ENCODE measurements at regions not wholly inside any gene's neighbourhood (a gene's known extent, or its start where the extent isn't known, plus 50 kb on each side); places are given as distances from the start of the nearest gene placed in this dataset.

GRCh38 chr16:51402785-51403184 lies 251.7 kb upstream of the SALL1 start:
- no peak for DNase-seq

- no peak for DNase-seq
Observed at GRCh38 chr16:51402298-51402697, 251.2 kb upstream of the SALL1 start.

- DNase-seq = no peak
Observed at GRCh38 chr16:51401673-51402072, 250.6 kb upstream of the SALL1 start.

GRCh38 chr16:51399908-51400670 lies 249.0 kb upstream of the SALL1 start:
- DNase-seq = no peak

GRCh38 chr16:51394421-51394820 lies 243.4 kb upstream of the SALL1 start:
- no peak for DNase-seq

GRCh38 chr16:51393381-51394005 lies 242.4 kb upstream of the SALL1 start:
- DNase-seq = no peak

GRCh38 chr16:51392521-51393187 lies 241.6 kb upstream of the SALL1 start:
- no peak for DNase-seq

- DNase-seq = no peak
Observed at GRCh38 chr16:51391798-51392511, 240.9 kb upstream of the SALL1 start.

GRCh38 chr16:51390877-51391276 lies 239.8 kb upstream of the SALL1 start:
- no peak for DNase-seq

GRCh38 chr16:51389881-51390280 lies 238.8 kb upstream of the SALL1 start:
- no peak for DNase-seq

GRCh38 chr16:51388516-51388951 lies 237.5 kb upstream of the SALL1 start:
- no peak for DNase-seq

- no peak for DNase-seq
Observed at GRCh38 chr16:51383909-51384308, 232.8 kb upstream of the SALL1 start.

GRCh38 chr16:51382940-51383339 lies 231.9 kb upstream of the SALL1 start:
- DNase-seq = no peak

GRCh38 chr16:51382211-51382610 lies 231.1 kb upstream of the SALL1 start:
- DNase-seq = no peak

GRCh38 chr16:51376080-51376479 lies 225.0 kb upstream of the SALL1 start:
- DNase-seq = no peak

- DNase-seq = no peak
Observed at GRCh38 chr16:51374790-51375189, 223.7 kb upstream of the SALL1 start.

- DNase-seq = no peak
Observed at GRCh38 chr16:51374346-51374745, 223.3 kb upstream of the SALL1 start.

GRCh38 chr16:51365715-51366114 lies 214.6 kb upstream of the SALL1 start:
- DNase-seq = no peak

GRCh38 chr16:51359141-51359955 lies 208.3 kb upstream of the SALL1 start:
- no peak for DNase-seq

GRCh38 chr16:51357839-51358238 lies 206.8 kb upstream of the SALL1 start:
- no peak for DNase-seq

- no peak for DNase-seq
Observed at GRCh38 chr16:51355875-51356274, 204.8 kb upstream of the SALL1 start.

- DNase-seq = no peak
Observed at GRCh38 chr16:51355195-51355594, 204.1 kb upstream of the SALL1 start.

GRCh38 chr16:51353055-51353454 lies 202.0 kb upstream of the SALL1 start:
- DNase-seq = no peak
